Body of pancreas (tissue), 4 donors: ENCODE measurements at regions not wholly inside any gene's neighbourhood (a gene's known extent, or its start where the extent isn't known, plus 50 kb on each side); places are given as distances from the start of the nearest gene placed in this dataset.

Source experiments
- ATAC-seq: fragments of 150-250 bp; one replicate; pipeline ENCODE4 v1.9.1; 2016
- DNase-seq, 4 donors: peaks; one replicate each; pipeline ENCODE4 v3.0.0-alpha.2; 2019
- H3K27ac ChIP-seq, 4 donors: fragments of 200-600 bp; sonication (generic); 1 replicate in 3 of 4; 2 replicates in 1 of 4; pipeline versions ENCODE4 v1.5.1 to v1.6.1; 2016 to 2019; ENCODE audit warnings: mild to moderate bottlenecking in 1 of 4, mixed read lengths in 1 of 4, moderate library complexity in 1 of 4
- H3K27me3 ChIP-seq, 2 donors: fragments of 200-600 bp; sonication (generic); one replicate each; pipeline ENCODE4 v1.6.0; 2016; ENCODE audit warnings: mild to moderate bottlenecking in 1 of 2
- H3K36me3 ChIP-seq, 2 donors: fragments of 200-600 bp; sonication (generic); replicated peaks in 1 of 2; 2 replicates each; pipeline ENCODE4 v1.5.1; 2016; ENCODE audit warnings: low read depth in 2 of 2; ENCODE audit not compliant: insufficient read depth in 1 of 2
- H3K4me1 ChIP-seq: fragments of 200-600 bp; sonication (generic); one replicate; pipeline ENCODE4 v1.6.0; 2016
- H3K4me3 ChIP-seq, 2 donors: fragments of 200-600 bp; sonication (generic); 1 replicate in 1 of 2; 2 replicates in 1 of 2; pipeline ENCODE4 v1.5.1; 2016 to 2019
- H3K9me3 ChIP-seq, 3 donors: fragments of 200-600 bp; sonication (generic); 1 replicate in 2 of 3; 2 replicates in 1 of 3; pipeline ENCODE4 v1.5.1; 2016
- POLR2A ChIP-seq, 3 donors: fragments of 450-650 bp; IDR thresholded peaks; one replicate each; pipeline ENCODE4 v1.6.1; 2016; ENCODE audit warnings: antibody characterized with exemption in 3 of 3, mild to moderate bottlenecking in 2 of 3
- WGBS, 2 donors: methylation state at CpG; one replicate each; pipeline ENCODE4 v1.1.5; 2017; 5-methylcytosine and 5-hydroxymethylcytosine counted together
- intact Hi-C: fragments of 100-400 bp; cut with DNase I; formaldehyde crosslinking; loops from one replicate; pipeline ENCODE4 v1.15.1; 2023
- TF ChIP-seq, protein P1 (sequence below), 7 experiments: fragments of 450-650 bp in 4 of 7; fragments of 200-600 bp in 3 of 7; sonication (generic) in 3 of 7; IDR thresholded peaks; one replicate each; pipeline ENCODE4 v1.5.1; 2016 to 2019; ENCODE audit warnings: antibody characterized with exemption in 7 of 7

DNA sequence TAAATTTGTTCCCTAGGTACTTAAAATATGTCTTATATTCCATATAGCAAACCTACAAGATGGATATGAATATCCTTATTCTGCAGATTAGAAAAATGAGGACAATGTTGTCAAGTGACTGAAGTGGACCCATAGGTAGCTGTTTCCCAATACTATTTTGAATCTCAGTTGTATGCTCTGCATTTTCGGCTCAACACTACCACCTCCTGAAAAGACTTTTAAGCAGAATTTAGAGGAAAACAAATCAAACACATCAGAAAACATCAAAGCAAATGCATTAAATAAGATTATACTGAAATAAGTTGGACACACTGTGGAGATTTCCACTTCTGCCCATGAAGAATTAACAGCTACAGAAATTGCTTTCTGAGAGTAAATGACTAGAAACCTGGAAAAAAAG, 488.7 kb downstream of the TRIML1 start:
- no peaks in the 10 kb centered on the region for H3K27me3 ChIP-seq
- ATAC-seq: no peak
- no peaks in the 10 kb centered on the region for H3K36me3 ChIP-seq
- WGBS, 2 donors: 48 to 57% methylated on average over 1 of the region's 1 CpG
- H3K9me3 ChIP-seq: no peaks in the 10 kb centered on the region
- DNase-seq: no peak
- TF ChIP-seq, protein P1, sequence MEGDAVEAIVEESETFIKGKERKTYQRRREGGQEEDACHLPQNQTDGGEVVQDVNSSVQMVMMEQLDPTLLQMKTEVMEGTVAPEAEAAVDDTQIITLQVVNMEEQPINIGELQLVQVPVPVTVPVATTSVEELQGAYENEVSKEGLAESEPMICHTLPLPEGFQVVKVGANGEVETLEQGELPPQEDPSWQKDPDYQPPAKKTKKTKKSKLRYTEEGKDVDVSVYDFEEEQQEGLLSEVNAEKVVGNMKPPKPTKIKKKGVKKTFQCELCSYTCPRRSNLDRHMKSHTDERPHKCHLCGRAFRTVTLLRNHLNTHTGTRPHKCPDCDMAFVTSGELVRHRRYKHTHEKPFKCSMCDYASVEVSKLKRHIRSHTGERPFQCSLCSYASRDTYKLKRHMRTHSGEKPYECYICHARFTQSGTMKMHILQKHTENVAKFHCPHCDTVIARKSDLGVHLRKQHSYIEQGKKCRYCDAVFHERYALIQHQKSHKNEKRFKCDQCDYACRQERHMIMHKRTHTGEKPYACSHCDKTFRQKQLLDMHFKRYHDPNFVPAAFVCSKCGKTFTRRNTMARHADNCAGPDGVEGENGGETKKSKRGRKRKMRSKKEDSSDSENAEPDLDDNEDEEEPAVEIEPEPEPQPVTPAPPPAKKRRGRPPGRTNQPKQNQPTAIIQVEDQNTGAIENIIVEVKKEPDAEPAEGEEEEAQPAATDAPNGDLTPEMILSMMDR (IDR thresholded peaks at IDR 0.05): peak in 3 of 7 experiments; percentile 10 to 19 (median 13)
- no peak for TF ChIP-seq POLR2A (IDR thresholded peaks at IDR 0.05)
- no peaks in the 10 kb centered on the region for H3K4me1 ChIP-seq
- intact Hi-C loops: no loop called here
- H3K4me3 ChIP-seq: no peak overlapping the region
- H3K27ac ChIP-seq: no peak overlapping the region

DNA sequence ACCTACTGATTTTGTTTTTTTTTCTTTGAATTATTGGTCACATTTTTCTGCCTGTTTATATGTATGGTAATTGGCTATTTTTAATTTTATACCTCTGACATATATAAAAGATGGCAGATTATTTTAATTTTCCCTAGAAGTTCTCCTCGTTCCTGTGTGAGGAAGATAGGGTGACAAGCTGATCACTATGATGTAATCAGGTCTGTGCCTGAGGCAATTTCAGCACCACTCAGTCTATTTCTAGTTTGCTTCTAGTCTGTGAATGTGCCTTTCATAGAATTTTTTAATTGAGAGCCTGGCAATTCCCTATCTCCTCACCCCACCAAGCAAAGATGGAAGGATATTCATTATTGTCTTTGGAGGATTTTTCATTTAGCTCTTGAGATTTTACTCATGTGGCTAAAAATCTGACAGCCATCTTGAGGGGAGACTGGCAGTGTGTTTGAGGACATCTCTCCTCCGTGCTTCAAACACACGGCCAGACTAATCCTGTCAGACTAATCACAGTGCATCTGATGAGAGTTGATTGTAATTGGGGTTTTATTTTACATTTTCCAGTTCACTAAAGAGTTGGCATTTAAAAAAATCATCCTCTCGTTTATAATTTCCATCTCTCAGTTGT, 500.3 kb downstream of the TRIML1 start:
- 44 to 58% methylated on average over 4 of the region's 4 CpGs for WGBS, 2 donors
- Histone ChIP-seq H3K27ac (no peak overlapping the region), H3K4me1 (no peaks in the 10 kb centered on the region), H3K27me3 (no peaks in the 10 kb centered on the region), H3K4me3 (no peak overlapping the region), H3K36me3 (no peaks in the 10 kb centered on the region), H3K9me3 (no peaks in the 10 kb centered on the region)
- intact Hi-C loops: no loop called here
- TF ChIP-seq, protein P1 (IDR thresholded peaks at IDR 0.05): no peak
- no peak for TF ChIP-seq POLR2A (IDR thresholded peaks at IDR 0.05)
- DNase-seq: no peak
- ATAC-seq: no peak

- DNase-seq (no peak), ATAC-seq (no peak)
- Histone ChIP-seq H3K27me3 (no peaks in the 10 kb centered on the region), H3K4me1 (no peaks in the 10 kb centered on the region), H3K9me3 (no peaks in the 10 kb centered on the region), H3K36me3 (no peaks in the 10 kb centered on the region), H3K4me3 (no peak overlapping the region), H3K27ac (no peak overlapping the region)
- intact Hi-C loops: no loop called here
- WGBS, 2 donors: 42 to 66% methylated on average over 2 of the region's 2 CpGs
- TF ChIP-seq POLR2A (IDR thresholded peaks at IDR 0.05): no peak
- TF ChIP-seq, protein P1 (IDR thresholded peaks at IDR 0.05): no peak
Observed at GRCh38 chr4:188647820-188648370, 508.7 kb downstream of the TRIML1 start.

DNA sequence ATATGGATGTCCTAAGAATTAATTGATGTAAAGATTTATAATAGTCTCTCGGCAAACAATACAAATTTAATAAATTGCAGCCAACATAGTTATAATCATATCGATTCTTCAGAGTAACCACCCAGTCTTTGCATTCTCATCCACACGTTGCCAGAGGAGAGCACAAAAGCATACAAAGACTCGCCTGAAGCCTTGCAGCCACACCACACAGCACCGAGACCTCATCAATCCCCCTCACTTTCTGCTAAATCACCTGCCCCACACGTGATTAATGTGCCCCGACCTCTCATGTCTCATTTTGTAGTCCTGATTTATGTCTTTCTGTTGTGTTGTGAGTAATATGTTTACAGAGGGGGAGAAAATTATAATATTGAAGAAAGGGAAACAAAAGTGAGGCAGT, 510.4 kb downstream of the TRIML1 start:
- no peak for TF ChIP-seq POLR2A (IDR thresholded peaks at IDR 0.05)
- TF ChIP-seq, protein P1 (IDR thresholded peaks at IDR 0.05): no peak
- DNase-seq (no peak), ATAC-seq (no peak)
- Histone ChIP-seq H3K36me3 (no peaks in the 10 kb centered on the region), H3K9me3 (no peaks in the 10 kb centered on the region), H3K27ac (no peak overlapping the region), H3K4me3 (no peak overlapping the region), H3K27me3 (no peaks in the 10 kb centered on the region), H3K4me1 (no peaks in the 10 kb centered on the region)
- intact Hi-C loops: no loop called here
- WGBS, 2 donors: 29 to 35% methylated on average over 7 of the region's 7 CpGs

GRCh38 chr4:188650516-188650915, 511.3 kb downstream of the TRIML1 start:
- Histone ChIP-seq H3K27me3 (no peaks in the 10 kb centered on the region), H3K4me3 (no peak overlapping the region), H3K36me3 (no peaks in the 10 kb centered on the region), H3K9me3 (no peaks in the 10 kb centered on the region), H3K4me1 (no peaks in the 10 kb centered on the region), H3K27ac (peak overlapping the region in 1 of 4 donors; percentile 24)
- TF ChIP-seq, protein P1 (IDR thresholded peaks at IDR 0.05): no peak
- TF ChIP-seq POLR2A (IDR thresholded peaks at IDR 0.05): no peak
- intact Hi-C loops: no loop called here
- no peak for ATAC-seq
- 25 to 26% methylated on average over 4 of the region's 4 CpGs for WGBS, 2 donors
- DNase-seq: no peak
